ENCODE measurements at regions not wholly inside any gene's neighbourhood (a gene's known extent, or its start where the extent isn't known, plus 50 kb on each side); places are given as distances from the start of the nearest gene placed in this dataset.

DNA sequence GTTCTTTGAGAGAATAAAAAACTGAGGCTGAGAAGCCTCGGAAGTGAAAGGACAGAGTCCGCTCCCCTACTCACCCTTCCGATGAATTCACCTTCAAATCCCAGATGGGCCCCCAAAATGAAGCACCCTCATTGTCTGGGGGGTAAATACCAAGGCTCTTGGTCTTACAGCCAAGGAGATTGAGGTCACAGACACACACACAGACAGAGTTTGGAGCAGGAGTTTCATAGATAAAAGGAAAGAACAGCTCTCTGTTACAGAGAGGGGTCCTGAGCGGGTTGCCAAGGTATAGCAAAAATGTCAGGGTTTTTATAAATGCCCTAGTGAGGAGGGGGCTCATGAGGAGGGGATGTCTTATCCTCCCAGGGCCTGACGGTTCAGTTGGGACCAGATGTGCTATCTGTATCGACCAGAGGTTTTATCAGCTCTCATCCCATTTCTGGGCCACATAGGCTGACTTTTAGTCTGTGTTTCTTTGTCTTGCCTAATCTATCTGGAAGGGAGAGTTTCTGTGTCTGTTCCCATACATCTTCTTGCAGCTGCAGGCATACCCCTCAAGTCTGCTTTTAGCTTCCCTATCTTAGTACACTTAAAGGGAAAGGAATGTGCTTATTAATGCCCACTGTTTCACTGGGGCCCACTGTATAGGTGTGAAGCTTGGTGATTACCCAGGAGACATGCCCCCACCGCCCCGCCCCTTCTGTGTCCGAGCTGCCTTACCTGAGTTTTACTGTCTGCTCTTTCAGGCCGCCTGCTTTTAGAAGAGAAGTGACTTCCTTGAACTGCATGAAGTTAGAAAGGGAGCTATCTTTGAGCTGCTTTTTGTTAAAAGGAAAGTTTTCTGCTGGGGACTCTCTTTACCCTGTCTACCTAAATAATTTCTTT is 66.8 kb upstream of the ATP11B start:
- no peak for DNase-seq (ENCODE audit: low read depth)

DNA sequence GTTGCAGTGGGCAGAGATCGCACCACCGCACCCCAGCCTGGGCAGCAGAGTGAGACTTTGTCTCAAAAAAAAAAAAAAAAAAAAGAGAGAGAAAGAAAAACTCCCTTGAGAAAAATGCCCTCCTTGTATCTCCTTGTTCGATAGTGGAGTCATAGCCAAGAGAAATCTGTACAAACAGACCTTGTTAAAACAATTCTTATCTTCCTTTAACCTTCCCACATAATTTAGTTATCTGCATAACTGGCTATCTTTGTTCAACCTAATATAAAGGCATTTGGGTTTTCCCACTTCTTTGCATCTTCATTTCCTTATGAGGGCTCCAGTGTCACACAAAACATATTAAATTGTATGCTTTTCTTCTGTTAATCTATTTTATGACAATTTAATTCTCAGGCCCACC is 65.1 kb upstream of the ATP11B start:
- DNase-seq (ENCODE audit: low read depth) = no peak

DNA sequence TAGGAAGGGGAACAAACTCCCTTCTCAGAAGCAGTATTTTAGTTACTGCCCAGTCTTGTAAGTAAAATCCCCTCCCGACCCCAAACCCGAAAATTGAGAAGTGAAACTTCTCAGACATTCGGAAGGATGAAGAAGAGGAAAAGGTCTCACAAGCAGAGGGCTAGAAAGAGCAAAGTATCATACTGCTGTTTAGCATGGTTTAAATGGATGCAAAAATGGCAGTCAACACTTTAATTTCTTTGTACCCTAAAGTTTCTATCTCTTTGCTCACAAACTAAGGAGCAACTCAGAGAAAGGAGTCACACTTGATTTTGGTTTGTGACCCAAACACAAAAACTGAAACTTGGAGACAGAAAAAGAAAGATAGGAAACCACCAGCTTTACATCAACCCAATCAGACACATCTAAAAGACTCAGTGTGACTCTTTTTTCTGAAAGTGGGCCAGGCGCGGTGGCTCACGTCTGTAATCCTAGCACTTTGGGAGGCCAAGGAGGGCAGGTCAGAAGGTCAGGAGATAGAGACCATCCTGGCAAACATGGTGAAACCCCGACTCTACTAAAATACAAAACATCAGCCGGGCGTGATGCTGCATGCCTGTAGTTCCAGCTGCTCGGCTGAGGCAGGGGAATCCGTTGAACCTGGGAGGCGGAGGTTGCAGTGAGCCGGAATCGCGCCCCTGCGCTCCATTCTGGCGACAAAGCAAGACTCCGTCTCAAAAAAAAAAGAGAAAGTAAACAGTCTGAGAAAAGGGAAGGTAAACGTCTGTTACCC is 63.2 kb upstream of the ATP11B start:
- no peak for DNase-seq (ENCODE audit: low read depth)

DNA sequence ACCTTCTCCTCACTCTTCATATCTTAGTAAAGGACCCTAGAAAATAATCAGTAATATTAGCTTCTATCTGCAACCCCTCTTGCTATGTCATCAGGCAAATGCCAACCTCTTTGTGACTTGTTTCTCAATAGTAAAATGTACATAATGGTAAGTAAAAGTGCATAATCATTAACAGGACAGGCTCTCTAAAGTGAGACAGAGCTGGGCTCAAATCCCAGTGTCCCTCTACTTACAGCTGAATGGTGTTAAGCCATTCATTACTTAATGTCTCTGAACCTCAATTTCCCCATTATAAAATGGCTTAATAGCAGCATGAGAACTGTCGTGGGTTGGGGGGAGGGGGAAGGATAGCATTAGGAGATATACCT is 62.6 kb upstream of the ATP11B start:
- DNase-seq (ENCODE audit: low read depth) = no peak

DNA sequence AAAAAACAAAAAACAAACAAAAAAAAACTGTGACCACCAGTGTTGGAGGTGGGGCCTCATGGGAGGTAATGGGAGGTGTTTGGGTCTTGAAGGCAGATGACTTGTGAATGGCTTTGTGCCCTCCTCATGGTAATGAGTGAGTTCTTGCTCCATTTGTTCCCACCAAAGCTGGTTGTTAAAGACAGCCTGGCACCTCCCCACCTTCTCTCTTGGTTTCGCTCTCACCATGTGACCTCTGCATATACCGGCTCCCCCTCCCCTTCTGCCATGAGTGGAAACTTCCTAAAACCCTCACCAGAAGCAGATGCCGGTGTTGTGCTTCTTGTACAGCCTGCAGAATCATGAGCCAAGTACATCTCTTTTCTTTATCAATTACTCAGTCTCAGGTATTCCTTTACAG is 61.5 kb upstream of the ATP11B start:
- DNase-seq (ENCODE audit: low read depth) = no peak

DNA sequence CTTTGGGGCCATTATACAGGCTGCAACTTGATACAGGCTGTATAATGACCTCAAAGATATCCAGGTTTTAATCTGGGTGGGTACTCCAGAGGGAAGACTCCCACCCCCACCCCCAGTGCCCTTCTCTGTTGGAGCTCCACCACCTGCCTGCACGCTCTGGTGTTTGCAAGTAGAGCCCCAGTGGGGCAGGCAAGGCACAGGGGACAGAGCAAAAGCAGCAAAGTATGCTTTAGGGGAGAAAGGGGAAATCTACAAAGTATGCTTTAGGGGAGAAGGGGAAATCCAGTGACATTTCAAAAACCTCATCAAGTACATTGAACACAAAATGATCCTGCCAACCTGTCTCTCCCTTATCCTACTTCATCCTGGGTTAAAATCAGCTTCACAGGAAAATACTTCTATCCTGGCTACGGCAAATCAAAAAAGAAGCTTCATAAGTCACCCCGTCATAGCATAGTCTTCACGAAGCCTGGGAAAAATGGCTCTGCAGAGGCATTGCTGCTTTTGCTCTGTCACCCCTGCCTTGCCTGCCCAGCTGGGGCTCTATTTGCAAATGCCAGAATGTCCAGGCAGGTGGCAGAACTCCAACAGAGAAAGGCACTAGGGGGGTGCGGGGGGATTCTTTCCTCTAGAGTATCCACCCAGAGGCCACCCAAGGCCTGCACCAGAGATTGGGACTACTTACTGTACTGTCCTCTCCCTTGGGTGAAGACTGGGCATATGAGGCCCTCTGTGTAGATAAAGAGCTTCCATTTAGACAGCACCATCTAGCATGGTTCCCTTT is 60.9 kb upstream of the ATP11B start:
- DNase-seq (ENCODE audit: low read depth) = no peak

- no peak for DNase-seq (ENCODE audit: low read depth)
Observed at GRCh38 chr3:182735672-182736071, 57.6 kb upstream of the ATP11B start.

GRCh38 chr3:182737825-182738224 is 55.5 kb upstream of the ATP11B start:
- DNase-seq (ENCODE audit: low read depth) = no peak

DNA sequence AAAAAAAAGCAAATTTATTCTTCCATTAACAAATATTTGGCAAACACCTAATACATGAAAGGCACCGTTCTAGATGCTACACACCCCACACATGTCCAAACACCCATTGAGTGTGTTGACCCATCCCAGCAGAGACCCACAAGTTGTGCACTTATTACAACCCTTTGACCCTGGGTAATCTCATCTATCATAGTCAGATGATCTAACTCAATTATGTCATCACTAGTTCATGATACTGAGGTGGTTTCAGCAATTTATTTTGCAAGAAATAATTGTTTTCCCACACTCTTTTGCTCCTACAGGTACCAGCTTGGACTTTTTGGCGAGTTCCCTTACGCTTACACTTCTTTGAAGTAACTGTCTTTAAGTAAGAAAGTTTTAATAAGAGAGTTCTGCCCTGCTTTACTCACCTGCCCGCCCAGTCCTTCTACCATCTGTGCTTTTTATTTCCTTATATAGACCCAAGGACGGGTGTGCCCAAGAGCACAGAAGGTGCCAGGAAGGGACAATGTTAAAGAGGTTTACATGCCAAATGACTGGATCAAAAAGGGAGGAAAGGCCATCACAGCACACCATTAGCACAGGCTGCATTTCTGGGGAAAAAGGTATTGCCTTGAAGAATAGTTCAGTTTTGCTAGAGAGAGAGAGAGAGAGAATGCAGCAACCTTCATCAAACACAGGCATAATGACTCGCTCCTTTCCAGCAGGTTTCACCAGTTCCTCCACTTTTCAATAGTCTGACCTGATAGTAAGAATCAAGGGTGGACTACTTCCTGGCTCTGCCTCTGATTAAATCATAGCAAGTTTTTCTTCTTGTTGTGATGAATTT is 54.5 kb upstream of the ATP11B start:
- DNase-seq (ENCODE audit: low read depth) = no peak

DNA sequence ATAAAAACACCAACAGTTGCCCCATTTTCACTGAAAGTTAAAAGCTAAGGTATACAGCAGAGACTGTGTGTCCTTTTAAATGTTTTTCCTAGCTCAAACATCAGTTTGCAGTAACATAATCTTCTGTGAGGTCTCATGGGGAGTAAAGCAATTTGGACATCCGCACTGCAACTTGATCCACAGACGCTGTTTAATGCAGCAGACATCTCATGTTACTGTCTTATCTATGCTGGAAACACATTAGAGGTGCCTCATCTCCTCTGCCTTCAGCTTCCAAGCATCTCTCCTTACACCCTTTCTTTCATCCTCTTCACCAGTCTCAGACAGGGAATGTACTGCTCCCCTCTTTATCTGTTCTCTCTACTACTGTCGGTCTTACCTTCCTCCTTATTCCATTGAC is 53.7 kb upstream of the ATP11B start:
- no peak for DNase-seq (ENCODE audit: low read depth)

DNA sequence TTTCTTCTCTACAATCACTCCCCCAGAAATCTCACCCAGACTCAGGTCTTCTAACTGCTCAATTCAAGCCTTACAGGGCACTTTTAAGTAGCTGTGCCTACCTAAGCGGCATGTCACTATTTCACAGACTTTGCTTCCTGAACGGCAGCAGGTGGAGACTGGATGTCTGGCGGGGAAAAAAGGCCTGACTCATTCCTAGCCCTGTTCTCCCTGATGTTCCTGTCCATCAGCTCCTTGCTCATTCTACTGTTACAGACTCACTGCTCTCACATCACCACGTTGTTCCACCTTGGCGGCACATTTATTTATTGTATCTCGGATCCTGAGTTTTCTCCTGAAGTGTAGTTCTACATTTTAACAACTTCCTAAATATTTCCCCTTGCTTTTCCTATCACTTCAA is 52.6 kb upstream of the ATP11B start:
- DNase-seq (ENCODE audit: low read depth) = no peak

- DNase-seq (ENCODE audit: low read depth) = no peak
Observed at GRCh38 chr3:182741214-182741613, 52.1 kb upstream of the ATP11B start.
